ENCODE measurements at regions not wholly inside any gene's neighbourhood (a gene's known extent, or its start where the extent isn't known, plus 50 kb on each side); places are given as distances from the start of the nearest gene placed in this dataset.
A peak's percentile ranks its signal among the peaks of the same experiment; 100 is the strongest.
"Not testable (repeated sequence)": the region's sequence is repeated elsewhere in the genome, so short reads cannot be mapped to it uniquely, and the experiment has no call there.

GRCh38 chr6:131414956-131415355, 158.1 kb upstream of the ARG1 start:
- H3K4me3 ChIP-seq (ENCODE audit: low read length) = no peak overlapping the region
- no peak for DNase-seq (ENCODE audit: low read depth, low spot score)

- H3K4me3 ChIP-seq (ENCODE audit: low read length) = no peak overlapping the region
- DNase-seq (ENCODE audit: low read depth, low spot score) = no peak
These were observed 154.6 kb upstream of the ARG1 start for GRCh38 chr6:131418441-131418840.

- no peak for DNase-seq (ENCODE audit: low read depth, low spot score)
- no peak overlapping the region for H3K4me3 ChIP-seq (ENCODE audit: low read length)
These were observed 153.3 kb upstream of the ARG1 start for GRCh38 chr6:131419702-131420101.

GRCh38 chr6:131424016-131424415, 149.0 kb upstream of the ARG1 start:
- DNase-seq (ENCODE audit: low read depth, low spot score) = no peak
- no peak overlapping the region for H3K4me3 ChIP-seq (ENCODE audit: low read length)

GRCh38 chr6:131424475-131424874, 148.6 kb upstream of the ARG1 start:
- no peak overlapping the region for H3K4me3 ChIP-seq (ENCODE audit: low read length)
- no peak for DNase-seq (ENCODE audit: low read depth, low spot score)

DNA sequence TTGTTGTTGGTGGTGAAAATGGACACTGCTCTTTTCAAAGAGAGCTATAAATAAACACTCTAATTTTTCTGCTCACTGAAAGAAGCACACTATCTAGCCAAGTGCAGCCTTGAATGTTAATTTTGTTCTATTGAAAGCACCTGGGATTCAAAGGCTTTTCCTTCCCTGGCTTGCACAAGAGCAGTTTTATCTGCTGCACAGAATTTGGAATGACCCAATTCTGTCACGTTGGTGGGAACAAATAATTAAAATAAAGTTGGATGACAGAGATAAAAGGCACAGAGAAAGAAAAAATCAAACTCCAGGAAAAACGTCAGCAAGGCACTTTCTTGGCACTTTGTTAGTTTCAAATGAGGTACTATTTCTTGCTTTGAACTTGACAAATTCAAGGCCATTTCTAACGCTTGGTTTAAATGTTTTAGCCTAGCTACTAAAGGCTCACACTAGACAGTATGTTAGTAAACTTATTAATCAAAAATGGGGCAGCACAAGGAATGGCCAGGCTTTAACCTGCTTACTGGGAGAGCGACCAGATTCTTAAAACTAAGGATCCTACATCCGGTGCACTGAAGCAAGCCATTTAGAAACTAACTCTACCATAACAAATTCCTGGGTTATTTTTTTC, 145.5 kb upstream of the ARG1 start:
- no peak overlapping the region for H3K4me3 ChIP-seq (ENCODE audit: low read length)

GRCh38 chr6:131430531-131430930, 142.5 kb upstream of the ARG1 start:
- H3K4me3 ChIP-seq (ENCODE audit: low read length) = no peak overlapping the region
- DNase-seq (ENCODE audit: low read depth, low spot score) = no peak

More for the DNA sequence above, 145.5 kb upstream of the ARG1 start:
- DNase-seq (ENCODE audit: low read depth, low spot score) = no peak

GRCh38 chr6:131431718-131432117, 141.3 kb upstream of the ARG1 start:
- no peak for DNase-seq (ENCODE audit: low read depth, low spot score)
- H3K4me3 ChIP-seq (ENCODE audit: low read length) = no peak overlapping the region

DNA sequence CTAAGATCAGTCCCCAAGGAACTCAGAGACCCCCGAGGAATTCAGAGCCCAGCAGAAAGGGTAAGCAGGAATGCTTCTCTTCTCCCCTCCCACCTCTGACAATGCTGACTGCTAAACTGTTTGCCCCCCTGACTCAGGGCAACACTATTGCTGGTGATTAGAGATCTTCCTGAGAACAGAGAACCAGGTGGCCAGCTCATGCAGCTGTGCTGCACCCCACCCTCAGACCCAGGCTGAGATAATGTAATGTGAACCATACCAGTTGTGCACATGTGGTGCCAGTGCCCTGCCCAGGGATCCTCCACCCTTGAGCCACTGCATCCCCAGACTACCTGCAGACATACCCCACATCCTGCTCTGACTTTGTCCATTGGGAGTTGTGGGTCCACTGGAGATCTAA, 139.1 kb upstream of the ARG1 start:
- DNase-seq (ENCODE audit: low read depth, low spot score) = no peak
- no peak overlapping the region for H3K4me3 ChIP-seq (ENCODE audit: low read length)

DNA sequence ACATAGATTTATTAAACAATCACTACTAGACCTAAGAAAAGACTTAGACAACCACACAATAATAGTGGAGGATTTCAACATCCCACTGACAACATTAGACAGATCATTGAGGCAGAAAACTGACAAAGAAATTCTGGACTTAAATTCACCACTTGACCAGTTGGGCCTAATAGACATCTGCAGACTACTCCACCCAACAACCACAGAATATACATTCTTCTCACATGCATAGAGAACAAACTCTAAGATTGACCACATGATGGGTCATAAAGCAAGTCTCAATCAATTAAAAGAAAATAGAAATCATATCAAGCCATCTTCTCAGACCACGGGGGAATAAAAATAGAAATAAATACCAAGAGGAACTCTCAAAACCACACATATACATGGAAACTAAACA, 136.7 kb upstream of the ARG1 start:
- H3K4me3 ChIP-seq (ENCODE audit: low read length) = no peak overlapping the region

GRCh38 chr6:131443014-131443413, 130.0 kb upstream of the ARG1 start:
- no peak for DNase-seq (ENCODE audit: low read depth, low spot score)
- H3K4me3 ChIP-seq (ENCODE audit: low read length) = no peak overlapping the region

More for the DNA sequence above, 136.7 kb upstream of the ARG1 start:
- DNase-seq (ENCODE audit: low read depth, low spot score) = no peak

DNA sequence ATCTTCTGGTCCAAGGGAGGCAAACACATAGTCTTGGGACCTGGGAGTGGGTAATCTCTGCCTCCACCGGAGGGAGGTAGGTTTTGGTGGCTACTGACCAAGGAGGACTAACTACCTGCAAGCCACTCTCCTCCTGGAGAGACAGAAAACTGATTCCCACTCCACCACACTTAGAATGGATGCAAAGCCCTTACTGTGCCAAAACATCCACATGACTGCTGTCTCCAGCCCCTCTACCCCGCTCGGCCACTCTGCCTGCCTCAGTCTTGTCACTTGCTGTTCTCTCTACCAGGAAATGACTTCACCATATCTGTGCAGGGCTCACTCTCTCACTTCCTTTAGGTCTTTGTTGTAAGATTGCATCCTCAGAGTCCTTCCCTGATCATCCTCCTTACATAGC, 129.5 kb upstream of the ARG1 start:
- DNase-seq (ENCODE audit: low read depth, low spot score) = peak; percentile 14
- no peak overlapping the region for H3K4me3 ChIP-seq (ENCODE audit: low read length)

DNA sequence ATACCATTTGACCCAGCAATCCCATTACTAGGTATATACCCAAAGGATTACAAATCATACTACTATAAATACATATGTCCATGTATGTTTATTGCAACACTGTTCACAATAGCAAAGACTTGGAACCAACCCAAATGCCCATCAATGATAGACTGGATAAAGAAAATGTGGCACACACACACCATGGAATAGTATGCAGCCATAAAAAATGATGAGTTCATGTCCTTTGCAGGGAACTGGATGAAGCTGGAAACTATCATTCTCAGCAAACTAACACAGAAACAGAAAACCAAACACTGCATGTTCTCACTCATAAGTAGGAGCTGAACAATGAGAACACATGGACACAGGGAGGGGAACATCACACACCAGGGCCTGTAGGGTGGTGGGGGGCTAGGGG, 127.7 kb upstream of the ARG1 start:
- not testable (repeated sequence) for DNase-seq (ENCODE audit: low read depth, low spot score)

DNA sequence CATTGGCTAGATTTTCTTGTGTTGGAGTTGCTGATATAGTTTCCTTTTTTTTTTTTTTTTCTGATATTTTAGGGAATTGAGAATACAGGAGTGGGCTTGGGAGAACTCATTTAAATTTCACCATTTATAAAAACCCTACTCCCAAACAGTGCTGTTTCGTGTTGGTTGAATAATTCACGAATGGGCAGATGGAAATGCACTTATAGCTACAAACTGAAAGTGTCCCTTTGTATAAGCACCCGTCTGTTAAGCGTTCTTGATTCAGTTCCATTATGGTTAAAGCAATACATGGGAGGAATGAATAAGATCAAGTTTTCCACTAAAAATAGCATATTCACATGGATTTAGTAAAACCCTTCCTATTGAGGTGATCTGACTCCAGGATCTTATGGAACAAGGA, 122.2 kb upstream of the ARG1 start:
- H3K4me3 ChIP-seq (ENCODE audit: low read length) = no peak overlapping the region
- no peak for DNase-seq (ENCODE audit: low read depth, low spot score)

More for the DNA sequence above, 127.7 kb upstream of the ARG1 start:
- not testable (repeated sequence) for H3K4me3 ChIP-seq (ENCODE audit: low read length)

GRCh38 chr6:131451321-131452144, 121.5 kb upstream of the ARG1 start:
- H3K4me3 ChIP-seq (ENCODE audit: low read length) = no peak overlapping the region
- DNase-seq (ENCODE audit: low read depth, low spot score) = no peak

- no peak overlapping the region for H3K4me3 ChIP-seq (ENCODE audit: low read length)
These were observed 119.2 kb upstream of the ARG1 start for GRCh38 chr6:131453803-131454202.

GRCh38 chr6:131456565-131456964, 116.5 kb upstream of the ARG1 start:
- H3K4me3 ChIP-seq (ENCODE audit: low read length) = no peak overlapping the region
- DNase-seq (ENCODE audit: low read depth, low spot score) = no peak

More at GRCh38 chr6:131453803-131454202, 119.2 kb upstream of the ARG1 start:
- DNase-seq (ENCODE audit: low read depth, low spot score) = no peak

GRCh38 chr6:131459005-131459404, 114.0 kb upstream of the ARG1 start:
- no peak for DNase-seq (ENCODE audit: low read depth, low spot score)
- no peak overlapping the region for H3K4me3 ChIP-seq (ENCODE audit: low read length)

DNA sequence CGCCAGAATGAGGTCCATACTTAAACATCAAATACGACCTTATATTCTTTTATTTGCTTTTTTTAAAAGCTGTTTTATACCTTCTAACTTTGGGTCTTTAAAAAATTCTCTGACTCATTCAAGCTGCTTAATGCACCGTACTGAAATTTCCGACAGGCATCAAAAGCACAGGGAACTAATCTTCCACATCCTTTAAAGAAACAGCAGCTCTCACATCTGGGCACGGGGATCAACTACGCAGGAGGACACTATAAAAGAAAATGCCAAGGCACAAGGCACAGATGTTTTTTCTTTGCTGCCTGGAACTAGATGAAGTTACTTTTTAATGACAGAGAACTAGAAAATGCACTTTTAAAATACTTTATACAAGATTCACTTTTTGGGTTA, 112.4 kb upstream of the ARG1 start:
- no peak overlapping the region for H3K4me3 ChIP-seq (ENCODE audit: low read length)

DNA sequence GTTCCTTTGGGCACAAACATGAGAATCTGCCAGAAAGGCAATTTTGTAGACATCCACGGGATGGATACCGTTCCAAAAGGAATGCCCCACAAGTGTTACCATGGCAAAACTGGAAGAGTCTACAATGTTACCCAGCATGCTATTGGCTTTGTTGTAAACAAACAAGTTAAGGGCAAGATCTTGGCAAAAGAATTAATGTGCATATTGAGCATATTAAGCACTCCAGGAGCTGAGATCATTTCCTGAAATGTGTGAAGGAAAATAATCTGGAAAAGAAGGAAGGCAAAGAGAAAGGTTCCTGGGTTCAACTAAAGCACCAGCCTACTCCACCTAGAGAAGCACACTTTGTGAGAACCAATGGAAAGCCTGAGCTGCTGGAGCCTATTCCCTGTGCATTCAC, 103.9 kb upstream of the ARG1 start:
- no peak for DNase-seq (ENCODE audit: low read depth, low spot score)
- no peak overlapping the region for H3K4me3 ChIP-seq (ENCODE audit: low read length)

More for the DNA sequence above, 112.4 kb upstream of the ARG1 start:
- no peak for DNase-seq (ENCODE audit: low read depth, low spot score)

- DNase-seq (ENCODE audit: low read depth, low spot score) = no peak
- no peak overlapping the region for H3K4me3 ChIP-seq (ENCODE audit: low read length)
These were observed 102.5 kb upstream of the ARG1 start for GRCh38 chr6:131470534-131470933.

Data from Jurkat, Clone E6-1 (cell line).